Uterus (tissue), 2 donors: ENCODE measurements at regions not wholly inside any gene's neighbourhood (a gene's known extent, or its start where the extent isn't known, plus 50 kb on each side); places are given as distances from the start of the nearest gene placed in this dataset.

Source experiments
- POLR2A ChIP-seq, 2 donors: fragments of 450-650 bp; IDR thresholded peaks; one replicate each; pipeline ENCODE4 v1.6.1; 2016; ENCODE audit warnings: antibody characterized with exemption in 2 of 2, mild to moderate bottlenecking in 1 of 2, moderate library complexity in 1 of 2
- TF ChIP-seq, protein P1 (sequence below), 4 experiments: fragments of 200-600 bp in 2 of 4; fragments of 450-650 bp in 2 of 4; sonication (generic) in 2 of 4; IDR thresholded peaks; one replicate each; pipeline ENCODE4 v1.5.1; 2016 to 2019; ENCODE audit warnings: antibody characterized with exemption in 4 of 4, mild to moderate bottlenecking in 2 of 4, moderate library complexity in 1 of 4

DNA sequence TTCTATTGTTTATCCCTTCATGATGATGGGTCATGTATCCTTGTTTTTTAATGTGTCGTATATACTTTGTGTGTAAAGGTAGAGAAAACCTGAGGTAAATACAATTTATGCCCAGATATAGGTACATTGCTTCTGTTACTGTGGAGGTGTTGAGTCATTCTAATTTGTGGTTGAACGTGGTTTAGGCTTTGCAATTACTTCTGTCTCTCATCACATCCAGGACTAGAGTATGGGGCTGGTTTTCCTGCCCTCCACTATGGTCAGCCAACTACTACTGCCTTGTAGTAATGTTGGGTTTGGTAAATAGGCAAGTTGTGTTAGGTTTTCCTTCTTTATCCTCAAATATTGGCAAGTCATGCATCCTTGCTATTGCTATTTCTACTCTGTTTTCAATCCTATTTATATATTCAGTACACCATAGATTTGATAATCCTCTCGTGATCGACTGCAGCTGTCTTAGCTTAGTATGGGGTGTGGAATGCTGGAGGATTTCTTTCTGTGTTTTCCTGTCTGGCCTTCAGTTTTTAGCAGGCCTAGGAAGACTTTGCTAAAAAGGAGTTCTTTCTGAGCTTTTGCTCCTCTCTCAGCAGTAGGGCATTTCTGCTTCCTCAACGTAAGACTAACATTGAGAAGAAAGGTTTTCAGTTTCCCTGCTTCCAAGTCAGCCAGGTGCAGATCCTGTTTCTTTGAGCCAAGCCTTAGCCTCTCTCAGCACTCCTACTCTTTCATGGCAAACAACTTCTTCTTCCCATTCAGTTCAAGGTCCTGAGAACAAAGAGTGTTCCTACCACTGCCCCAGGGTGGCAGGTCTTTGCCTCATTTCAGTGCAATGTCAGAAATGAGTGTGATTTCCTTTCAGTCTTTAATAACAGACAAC is 844.4 kb upstream of the CDH18 start:
- TF ChIP-seq, protein P1, sequence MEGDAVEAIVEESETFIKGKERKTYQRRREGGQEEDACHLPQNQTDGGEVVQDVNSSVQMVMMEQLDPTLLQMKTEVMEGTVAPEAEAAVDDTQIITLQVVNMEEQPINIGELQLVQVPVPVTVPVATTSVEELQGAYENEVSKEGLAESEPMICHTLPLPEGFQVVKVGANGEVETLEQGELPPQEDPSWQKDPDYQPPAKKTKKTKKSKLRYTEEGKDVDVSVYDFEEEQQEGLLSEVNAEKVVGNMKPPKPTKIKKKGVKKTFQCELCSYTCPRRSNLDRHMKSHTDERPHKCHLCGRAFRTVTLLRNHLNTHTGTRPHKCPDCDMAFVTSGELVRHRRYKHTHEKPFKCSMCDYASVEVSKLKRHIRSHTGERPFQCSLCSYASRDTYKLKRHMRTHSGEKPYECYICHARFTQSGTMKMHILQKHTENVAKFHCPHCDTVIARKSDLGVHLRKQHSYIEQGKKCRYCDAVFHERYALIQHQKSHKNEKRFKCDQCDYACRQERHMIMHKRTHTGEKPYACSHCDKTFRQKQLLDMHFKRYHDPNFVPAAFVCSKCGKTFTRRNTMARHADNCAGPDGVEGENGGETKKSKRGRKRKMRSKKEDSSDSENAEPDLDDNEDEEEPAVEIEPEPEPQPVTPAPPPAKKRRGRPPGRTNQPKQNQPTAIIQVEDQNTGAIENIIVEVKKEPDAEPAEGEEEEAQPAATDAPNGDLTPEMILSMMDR (IDR thresholded peaks at IDR 0.05): no peak
- no peak for TF ChIP-seq POLR2A (IDR thresholded peaks at IDR 0.05)
